Kidney (tissue), 13 donors: ENCODE measurements at regions not wholly inside any gene's neighbourhood (a gene's known extent, or its start where the extent isn't known, plus 50 kb on each side); places are given as distances from the start of the nearest gene placed in this dataset.
"Not testable (repeated sequence)": the region's sequence is repeated elsewhere in the genome, so short reads cannot be mapped to it uniquely, and the experiment has no call there.

Experiments used
- DNase-seq, 5 donors: peaks; one replicate each; pipeline ENCODE4 v3.0.0-alpha.2; 2013 to 2020
- FAIRE-seq: peaks from 2 replicates; lab custom pipeline; 2012; peaks lifted over from hg19 to GRCh38; lab: Jason Lieb, UNC
- H3K27ac ChIP-seq, 2 donors: one replicate each; pipeline ENCODE4 v1.7.0; 2013; ENCODE audit warnings: low read depth in 2 of 2, low read length in 2 of 2, inconsistent platforms in 1 of 2
- H3K27me3 ChIP-seq: one replicate; pipeline ENCODE4 v1.7.1; 2013; ENCODE audit warnings: low read length, inconsistent platforms; ENCODE audit not compliant: control insufficient read depth, insufficient read depth
- H3K36me3 ChIP-seq, 3 donors: one replicate each; pipeline versions ENCODE4 v1.7.0 to v1.7.1; 2013; ENCODE audit warnings: low read length in 3 of 3, control low read depth in 1 of 3, inconsistent platforms in 1 of 3; ENCODE audit not compliant: insufficient read depth in 3 of 3, control insufficient read depth in 2 of 3
- H3K4me1 ChIP-seq, 3 donors: one replicate each; pipeline versions ENCODE4 v1.7.0 to v1.7.1; 2013; ENCODE audit warnings: low read length in 3 of 3, inconsistent platforms in 1 of 3, low read depth in 1 of 3; ENCODE audit not compliant: control insufficient read depth in 2 of 3, insufficient read depth in 2 of 3
- H3K4me3 ChIP-seq, 3 donors: one replicate each; pipeline versions ENCODE4 v1.7.0 to v1.8.1; 2013; ENCODE audit warnings: low read length in 3 of 3, control low read depth in 1 of 3, inconsistent platforms in 1 of 3
- H3K9ac ChIP-seq, 3 donors: one replicate each; pipeline versions ENCODE4 v1.7.0 to v1.7.1; 2013; ENCODE audit warnings: low read length in 3 of 3, control low read depth in 1 of 3, inconsistent platforms in 1 of 3
- H3K9me3 ChIP-seq, 3 donors: one replicate each; pipeline versions ENCODE4 v1.7.0 to v1.7.1; 2013; ENCODE audit warnings: low read length in 3 of 3, control low read depth in 1 of 3, inconsistent platforms in 1 of 3; ENCODE audit not compliant: control insufficient read depth in 2 of 3, insufficient read depth in 1 of 3
- CTCF ChIP-seq: IDR thresholded peaks from 3 replicates; pipeline ENCODE4 v1.5.1; 2012; ENCODE audit warnings: mild to moderate bottlenecking, moderate library complexity, borderline replicate concordance; ENCODE audit not compliant: insufficient read depth; ENCODE audit errors: extremely low read depth
- intact Hi-C: fragments of 100-400 bp; cut with DNase I; formaldehyde crosslinking; loops from one replicate; pipeline ENCODE4 v1.11.1; 2022
- donor health status: control.
- donor health status: control.
- donor health status: control.
- donor health status: control.
- donor health status: control.
- donor health status: DM: yes; HTN: yes; CAD: no.
- donor health status: Normal renal cell carcinoma (clear cell type).

- no peak for TF ChIP-seq CTCF
- Histone ChIP-seq H3K4me1 (peaks cover 0 to 11% (median 3%) of the 10 kb centered on the region in 3 donors), H3K9me3 (no peaks in the 10 kb centered on the region), H3K27ac (no peak overlapping the region), H3K4me3 (no peak overlapping the region), H3K9ac (no peak overlapping the region), H3K36me3 (no peaks in the 10 kb centered on the region), H3K27me3 (no peaks in the 10 kb centered on the region)
- FAIRE-seq (no peak), DNase-seq (no peak)
- intact Hi-C loops: no loop called here
These were observed 94.2 kb downstream of the UTRN start for GRCh38 chr6:144379356-144379755.

GRCh38 chr6:144381499-144381898, 96.4 kb downstream of the UTRN start:
- H3K27me3 ChIP-seq, DNase-seq, H3K9me3 ChIP-seq, H3K4me3 ChIP-seq, intact Hi-C loops, H3K27ac ChIP-seq, FAIRE-seq, H3K36me3 ChIP-seq, H3K9ac ChIP-seq: not testable (repeated sequence)
- peaks cover 0 to 11% (median 3%) of the 10 kb centered on the region in 3 donors for H3K4me1 ChIP-seq

DNA sequence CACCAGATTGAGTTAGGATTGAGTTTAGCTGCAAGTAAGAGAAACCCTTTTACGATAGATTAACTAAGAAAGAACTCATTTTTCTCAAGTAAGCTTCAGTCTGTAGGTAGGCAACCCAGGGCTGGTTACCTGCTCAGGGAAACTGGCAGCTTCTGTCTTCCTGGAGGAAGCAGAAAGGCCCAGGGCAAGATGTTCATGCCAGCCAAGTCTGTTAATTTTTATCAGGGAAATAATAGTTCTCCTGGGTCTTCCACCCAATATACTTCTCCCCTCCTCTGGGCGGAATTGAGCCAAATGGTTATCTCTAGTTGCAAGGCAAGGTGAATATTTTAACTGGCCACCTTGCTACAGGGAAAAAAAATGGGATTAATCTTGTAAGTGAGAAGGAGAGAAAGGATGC, 98.2 kb downstream of the UTRN start:
- intact Hi-C loops: no loop called here
- H3K9ac ChIP-seq: no peak overlapping the region
- no peak overlapping the region for H3K27ac ChIP-seq
- no peaks in the 10 kb centered on the region for H3K9me3 ChIP-seq
- DNase-seq (no peak), FAIRE-seq (no peak)
- TF ChIP-seq CTCF: no peak
- peaks cover 0 to 7% (median 2%) of the 10 kb centered on the region in 3 donors for H3K4me1 ChIP-seq
- H3K27me3 ChIP-seq: no peaks in the 10 kb centered on the region
- no peaks in the 10 kb centered on the region for H3K36me3 ChIP-seq
- no peak overlapping the region for H3K4me3 ChIP-seq

GRCh38 chr6:144384427-144384826, 99.3 kb downstream of the UTRN start:
- no peak overlapping the region for H3K27ac ChIP-seq
- no peaks in the 10 kb centered on the region for H3K27me3 ChIP-seq
- DNase-seq: no peak
- no peaks in the 10 kb centered on the region for H3K4me1 ChIP-seq
- H3K36me3 ChIP-seq: no peaks in the 10 kb centered on the region
- FAIRE-seq: no peak
- H3K9me3 ChIP-seq: no peaks in the 10 kb centered on the region
- TF ChIP-seq CTCF: no peak
- intact Hi-C loops: no loop called here
- H3K4me3 ChIP-seq: no peak overlapping the region
- no peak overlapping the region for H3K9ac ChIP-seq

DNA sequence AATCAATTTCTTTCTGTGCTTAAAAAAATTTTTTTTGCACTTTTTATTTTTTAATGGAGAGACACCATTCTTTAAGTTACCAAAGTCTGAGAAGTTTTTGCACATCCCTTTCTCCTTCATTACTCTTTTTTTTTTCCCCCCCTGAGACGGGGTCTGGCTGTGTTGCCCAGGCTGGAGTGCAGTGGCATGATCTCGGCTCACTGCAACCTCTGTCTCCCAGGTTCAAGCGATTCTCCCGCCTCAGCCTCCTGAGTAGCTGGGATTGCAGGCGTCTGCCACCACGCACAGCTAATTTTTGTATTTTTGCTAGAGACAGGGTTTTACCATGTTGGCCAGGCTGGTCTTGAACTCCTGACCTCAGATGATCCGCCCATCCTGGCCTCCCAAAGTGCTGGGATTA, 104.3 kb downstream of the UTRN start:
- H3K4me1 ChIP-seq, H3K9ac ChIP-seq, H3K36me3 ChIP-seq, H3K27me3 ChIP-seq, DNase-seq, H3K27ac ChIP-seq, FAIRE-seq, H3K4me3 ChIP-seq, intact Hi-C loops, H3K9me3 ChIP-seq: not testable (repeated sequence)
